ENCODE measurements at regions not wholly inside any gene's neighbourhood (a gene's known extent, or its start where the extent isn't known, plus 50 kb on each side); places are given as distances from the start of the nearest gene placed in this dataset.

DNA sequence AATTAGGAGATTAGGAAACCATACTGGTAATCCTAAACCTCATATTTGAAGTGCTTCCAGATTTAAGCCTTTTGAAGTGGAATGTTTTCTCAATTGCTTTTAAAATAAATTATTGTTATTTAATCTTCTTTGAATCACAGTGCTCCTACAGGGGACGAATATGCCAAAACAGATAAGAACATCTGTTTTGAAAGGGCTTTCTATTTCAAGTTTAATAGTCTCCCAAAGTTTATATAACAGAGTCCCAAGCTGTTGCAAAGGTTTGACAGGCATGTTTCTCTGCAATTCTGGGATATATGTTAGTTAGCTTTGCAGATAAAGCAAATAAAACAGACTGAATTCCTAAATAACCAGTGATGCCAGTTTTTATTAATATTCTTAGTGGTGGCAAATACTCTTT lies 803.7 kb downstream of the TLE4 start:
- WGBS, 4 donors: 4 to 28% (median 13%) methylated on average over 1 of the region's 1 CpG

GRCh38 chr9:80369641-80370040 lies 797.9 kb downstream of the TLE4 start:
- H3K4me3 ChIP-seq: no peak overlapping the region
- H3K27ac ChIP-seq: no peak overlapping the region
- no peaks in the 10 kb centered on the region for H3K27me3 ChIP-seq
- H3K9me3 ChIP-seq (replicated peaks in 1 of 3): no peaks in the 10 kb centered on the region
- 45 to 65% (median 56%) methylated on average over 2 of the region's 2 CpGs for WGBS, 4 donors
- no peak for TF ChIP-seq POLR2A (IDR thresholded peaks at IDR 0.05)
- TF ChIP-seq, protein P1, sequence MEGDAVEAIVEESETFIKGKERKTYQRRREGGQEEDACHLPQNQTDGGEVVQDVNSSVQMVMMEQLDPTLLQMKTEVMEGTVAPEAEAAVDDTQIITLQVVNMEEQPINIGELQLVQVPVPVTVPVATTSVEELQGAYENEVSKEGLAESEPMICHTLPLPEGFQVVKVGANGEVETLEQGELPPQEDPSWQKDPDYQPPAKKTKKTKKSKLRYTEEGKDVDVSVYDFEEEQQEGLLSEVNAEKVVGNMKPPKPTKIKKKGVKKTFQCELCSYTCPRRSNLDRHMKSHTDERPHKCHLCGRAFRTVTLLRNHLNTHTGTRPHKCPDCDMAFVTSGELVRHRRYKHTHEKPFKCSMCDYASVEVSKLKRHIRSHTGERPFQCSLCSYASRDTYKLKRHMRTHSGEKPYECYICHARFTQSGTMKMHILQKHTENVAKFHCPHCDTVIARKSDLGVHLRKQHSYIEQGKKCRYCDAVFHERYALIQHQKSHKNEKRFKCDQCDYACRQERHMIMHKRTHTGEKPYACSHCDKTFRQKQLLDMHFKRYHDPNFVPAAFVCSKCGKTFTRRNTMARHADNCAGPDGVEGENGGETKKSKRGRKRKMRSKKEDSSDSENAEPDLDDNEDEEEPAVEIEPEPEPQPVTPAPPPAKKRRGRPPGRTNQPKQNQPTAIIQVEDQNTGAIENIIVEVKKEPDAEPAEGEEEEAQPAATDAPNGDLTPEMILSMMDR (IDR thresholded peaks at IDR 0.05): no peak
- no peak for DNase-seq
- H3K36me3 ChIP-seq (replicated peaks in 1 of 2): no peaks in the 10 kb centered on the region
- H3K4me1 ChIP-seq (replicated peaks in 1 of 2): no peaks in the 10 kb centered on the region
- intact Hi-C loops (cut with DNase I): no loop called here

More for the DNA sequence above, 803.7 kb downstream of the TLE4 start:
- no peak overlapping the region for H3K27ac ChIP-seq
- H3K9me3 ChIP-seq (replicated peaks in 1 of 3): no peaks in the 10 kb centered on the region
- no peak for TF ChIP-seq POLR2A (IDR thresholded peaks at IDR 0.05)
- TF ChIP-seq, protein P1 (IDR thresholded peaks at IDR 0.05): no peak
- H3K36me3 ChIP-seq (replicated peaks in 1 of 2): no peaks in the 10 kb centered on the region
- no peaks in the 10 kb centered on the region for H3K4me1 ChIP-seq (replicated peaks in 1 of 2)
- intact Hi-C loops (cut with DNase I): no loop called here
- no peak for DNase-seq
- H3K4me3 ChIP-seq: no peak overlapping the region
- no peaks in the 10 kb centered on the region for H3K27me3 ChIP-seq

GRCh38 chr9:80366626-80367025 lies 794.9 kb downstream of the TLE4 start:
- intact Hi-C loops (cut with DNase I): no loop called here
- 0 to 77% (median 9%) methylated on average over 2 of the region's 2 CpGs for WGBS, 4 donors
- TF ChIP-seq, protein P1 (IDR thresholded peaks at IDR 0.05): no peak
- TF ChIP-seq POLR2A (IDR thresholded peaks at IDR 0.05): no peak
- Histone ChIP-seq H3K4me3 (no peak overlapping the region), H3K4me1 (replicated peaks in 1 of 2) (no peaks in the 10 kb centered on the region), H3K36me3 (replicated peaks in 1 of 2) (no peaks in the 10 kb centered on the region), H3K27ac (no peak overlapping the region), H3K9me3 (replicated peaks in 1 of 3) (no peaks in the 10 kb centered on the region), H3K27me3 (no peaks in the 10 kb centered on the region)
- no peak for DNase-seq

DNA sequence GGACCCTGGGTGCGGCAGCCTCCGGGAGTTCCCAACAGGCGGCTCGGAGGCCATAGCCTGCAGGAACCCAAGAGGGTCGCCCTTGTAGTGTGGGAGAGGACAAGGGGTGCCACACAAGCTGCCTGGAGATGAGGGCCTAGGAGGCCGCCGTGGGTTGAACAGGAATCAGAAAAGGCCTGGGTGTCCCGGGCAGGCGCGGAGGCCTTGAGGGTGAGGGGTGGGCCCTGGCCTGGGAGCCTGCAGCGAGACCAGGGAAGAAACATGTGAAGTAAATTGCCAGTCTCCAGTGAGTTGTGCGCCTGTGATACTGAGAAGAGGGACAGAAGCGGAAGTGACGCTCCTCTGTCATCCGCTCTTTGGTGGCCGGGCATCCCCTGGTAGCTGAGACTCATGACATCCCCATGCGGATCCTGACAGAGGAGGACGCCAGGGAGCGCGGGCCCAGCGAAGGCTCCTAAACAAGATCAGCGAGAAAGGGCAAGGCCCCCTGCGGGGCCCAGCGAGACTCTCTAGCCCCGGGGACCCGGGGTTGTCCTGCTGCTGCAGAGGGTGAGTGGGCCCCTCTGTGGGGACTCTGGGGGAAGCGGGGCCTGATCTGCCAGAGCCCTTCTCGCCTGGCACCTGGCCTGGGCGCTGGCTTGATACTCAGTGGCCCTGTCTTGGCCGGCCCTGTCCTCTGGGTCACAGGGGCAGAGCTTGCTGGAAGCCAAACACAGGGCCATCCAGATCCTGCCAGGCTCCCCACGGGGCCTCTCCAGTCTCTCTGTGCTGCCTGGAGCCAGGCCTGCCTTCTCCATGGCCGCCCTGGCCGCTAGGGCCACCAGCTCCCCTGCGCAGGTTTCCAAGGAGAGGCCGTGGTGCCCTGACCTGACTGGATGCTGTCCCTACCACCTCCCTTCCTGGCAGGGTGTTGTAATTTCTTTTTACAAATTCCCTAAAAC lies 788.4 kb downstream of the TLE4 start:
- 92 to 96% (median 95%) methylated on average over 19 to 35 of the region's 35 CpGs for WGBS, 4 donors
- H3K4me1 ChIP-seq (replicated peaks in 1 of 2): no peaks in the 10 kb centered on the region
- intact Hi-C loops (cut with DNase I): no loop called here

More for the DNA sequence above, 788.4 kb downstream of the TLE4 start:
- TF ChIP-seq POLR2A (IDR thresholded peaks at IDR 0.05): no peak
- TF ChIP-seq, protein P1 (IDR thresholded peaks at IDR 0.05): no peak
- H3K27me3 ChIP-seq: no peaks in the 10 kb centered on the region
- H3K27ac ChIP-seq: no peak overlapping the region
- H3K36me3 ChIP-seq (replicated peaks in 1 of 2): no peaks in the 10 kb centered on the region
- no peak for DNase-seq
- no peaks in the 10 kb centered on the region for H3K9me3 ChIP-seq (replicated peaks in 1 of 3)
- no peak overlapping the region for H3K4me3 ChIP-seq

Measured in adrenal gland (tissue), 9 donors.